DLD1 (cell line): ENCODE measurements at regions not wholly inside any gene's neighbourhood (a gene's known extent, or its start where the extent isn't known, plus 50 kb on each side); places are given as distances from the start of the nearest gene placed in this dataset.

Experiments used
- in situ Hi-C: cut with HindIII; loops from 2 replicates; pipeline ENCODE4 v1.10.0; 2017; ENCODE audit warnings: low sequenced_read_pairs

GRCh38 chr2:104385743-104386142 lies 468.2 kb upstream of the POU3F3 start:
- in situ Hi-C loops, result no loop called here

- in situ Hi-C loops, result no loop called here
These were observed 465.6 kb upstream of the POU3F3 start for GRCh38 chr2:104388296-104388695.

- in situ Hi-C loops, result no loop called here
These were observed 451.1 kb upstream of the POU3F3 start for GRCh38 chr2:104402825-104403224.

- in situ Hi-C loops, result no loop called here
These were observed 449.4 kb upstream of the POU3F3 start for GRCh38 chr2:104404526-104404925.

GRCh38 chr2:104405623-104406022 lies 448.3 kb upstream of the POU3F3 start:
- in situ Hi-C loops, result no loop called here

GRCh38 chr2:104406261-104406726 lies 447.6 kb upstream of the POU3F3 start:
- in situ Hi-C loops, result no loop called here

- in situ Hi-C loops, result no loop called here
These were observed 446.3 kb upstream of the POU3F3 start for GRCh38 chr2:104407641-104408040.

GRCh38 chr2:104408266-104408665 lies 445.6 kb upstream of the POU3F3 start:
- in situ Hi-C loops, result no loop called here

- in situ Hi-C loops, result no loop called here
These were observed 443.8 kb upstream of the POU3F3 start for GRCh38 chr2:104410136-104410535.

GRCh38 chr2:104412384-104412783 lies 441.5 kb upstream of the POU3F3 start:
- in situ Hi-C loops, result no loop called here

GRCh38 chr2:104413890-104414289 lies 440.0 kb upstream of the POU3F3 start:
- in situ Hi-C loops, result no loop called here

- in situ Hi-C loops, result no loop called here
These were observed 438.6 kb upstream of the POU3F3 start for GRCh38 chr2:104415284-104415683.

GRCh38 chr2:104416339-104417000 lies 437.4 kb upstream of the POU3F3 start:
- in situ Hi-C loops, result no loop called here

- in situ Hi-C loops, result no loop called here
These were observed 433.5 kb upstream of the POU3F3 start for GRCh38 chr2:104420420-104420819.

GRCh38 chr2:104420953-104421352 lies 433.0 kb upstream of the POU3F3 start:
- in situ Hi-C loops, result no loop called here

- in situ Hi-C loops, result no loop called here
These were observed 427.9 kb upstream of the POU3F3 start for GRCh38 chr2:104425850-104426595.

GRCh38 chr2:104428155-104428554 lies 425.8 kb upstream of the POU3F3 start:
- in situ Hi-C loops, result no loop called here

- in situ Hi-C loops, result no loop called here
These were observed 424.1 kb upstream of the POU3F3 start for GRCh38 chr2:104429639-104430358.

- in situ Hi-C loops, result no loop called here
These were observed 423.6 kb upstream of the POU3F3 start for GRCh38 chr2:104430359-104430740.

- in situ Hi-C loops, result no loop called here
These were observed 423.1 kb upstream of the POU3F3 start for GRCh38 chr2:104430852-104431251.

GRCh38 chr2:104431701-104432121 lies 422.2 kb upstream of the POU3F3 start:
- in situ Hi-C loops, result no loop called here

- in situ Hi-C loops, result no loop called here
These were observed 421.5 kb upstream of the POU3F3 start for GRCh38 chr2:104432401-104432800.
